ENCODE measurements at regions not wholly inside any gene's neighbourhood (a gene's known extent, or its start where the extent isn't known, plus 50 kb on each side); places are given as distances from the start of the nearest gene placed in this dataset.

- DNase-seq (ENCODE audit: low read depth in 2 of 2): no peak
- H3K9me3 ChIP-seq (ENCODE audit: control insufficient read depth, insufficient read depth, low read depth, low read length): no peaks in the 10 kb centered on the region
These were observed 440.9 kb downstream of the CNTN6 start for GRCh38 chr3:1533763-1534162.

GRCh38 chr3:1534252-1534651 is 441.4 kb downstream of the CNTN6 start:
- Histone ChIP-seq H4K20me1 (ENCODE audit: control insufficient read depth, extremely low read depth, insufficient read depth, low read length) (no peaks in the 10 kb centered on the region), H3K79me2 (ENCODE audit: control insufficient read depth, insufficient read depth, low read length) (no peaks in the 10 kb centered on the region), H3K36me3 (ENCODE audit: control insufficient read depth, insufficient read depth, low read length) (no peaks in the 10 kb centered on the region), H3K9me3 (ENCODE audit: control insufficient read depth, insufficient read depth, low read depth, low read length) (no peaks in the 10 kb centered on the region), H3K4me1 (ENCODE audit: control insufficient read depth, extremely low read depth, insufficient read depth, low read length) (no peaks in the 10 kb centered on the region), H3K27ac (ENCODE audit: insufficient read depth, low read length) (no peak overlapping the region), H3K4me3 (replicated peaks in 1 of 4; ENCODE audit: control extremely low read depth in 1 of 4, insufficient read depth in 1 of 4, low read depth in 3 of 4, low read length in 4 of 4) (no peak overlapping the region), H3K9ac (ENCODE audit: insufficient read depth, low read length) (no peak overlapping the region), H3K4me2 (ENCODE audit: extremely low read depth, insufficient read depth, low read length) (no peak overlapping the region), H3K27me3 (ENCODE audit: control insufficient read depth, insufficient read depth, low read length) (no peaks in the 10 kb centered on the region), H2AFZ (ENCODE audit: low read length) (no peak overlapping the region)
- DNase-seq (ENCODE audit: low read depth in 2 of 2): no peak
- TF ChIP-seq EZH2 (IDR thresholded peaks at IDR 0.05; ENCODE audit: low read length, missing control alignments): no peak
- TF ChIP-seq, protein P1, sequence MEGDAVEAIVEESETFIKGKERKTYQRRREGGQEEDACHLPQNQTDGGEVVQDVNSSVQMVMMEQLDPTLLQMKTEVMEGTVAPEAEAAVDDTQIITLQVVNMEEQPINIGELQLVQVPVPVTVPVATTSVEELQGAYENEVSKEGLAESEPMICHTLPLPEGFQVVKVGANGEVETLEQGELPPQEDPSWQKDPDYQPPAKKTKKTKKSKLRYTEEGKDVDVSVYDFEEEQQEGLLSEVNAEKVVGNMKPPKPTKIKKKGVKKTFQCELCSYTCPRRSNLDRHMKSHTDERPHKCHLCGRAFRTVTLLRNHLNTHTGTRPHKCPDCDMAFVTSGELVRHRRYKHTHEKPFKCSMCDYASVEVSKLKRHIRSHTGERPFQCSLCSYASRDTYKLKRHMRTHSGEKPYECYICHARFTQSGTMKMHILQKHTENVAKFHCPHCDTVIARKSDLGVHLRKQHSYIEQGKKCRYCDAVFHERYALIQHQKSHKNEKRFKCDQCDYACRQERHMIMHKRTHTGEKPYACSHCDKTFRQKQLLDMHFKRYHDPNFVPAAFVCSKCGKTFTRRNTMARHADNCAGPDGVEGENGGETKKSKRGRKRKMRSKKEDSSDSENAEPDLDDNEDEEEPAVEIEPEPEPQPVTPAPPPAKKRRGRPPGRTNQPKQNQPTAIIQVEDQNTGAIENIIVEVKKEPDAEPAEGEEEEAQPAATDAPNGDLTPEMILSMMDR (conservative IDR thresholded peaks at IDR 0.05 in 1 of 2, IDR thresholded peaks at IDR 0.05 in 1 of 2; ENCODE audit: low read depth in 1 of 2, low read length in 2 of 2): no peak

More at GRCh38 chr3:1533763-1534162, 440.9 kb downstream of the CNTN6 start:
- Histone ChIP-seq H3K4me2 (ENCODE audit: extremely low read depth, insufficient read depth, low read length) (no peak overlapping the region), H4K20me1 (ENCODE audit: control insufficient read depth, extremely low read depth, insufficient read depth, low read length) (no peaks in the 10 kb centered on the region), H2AFZ (ENCODE audit: low read length) (no peak overlapping the region), H3K27me3 (ENCODE audit: control insufficient read depth, insufficient read depth, low read length) (no peaks in the 10 kb centered on the region), H3K79me2 (ENCODE audit: control insufficient read depth, insufficient read depth, low read length) (no peaks in the 10 kb centered on the region), H3K9ac (ENCODE audit: insufficient read depth, low read length) (no peak overlapping the region), H3K36me3 (ENCODE audit: control insufficient read depth, insufficient read depth, low read length) (no peaks in the 10 kb centered on the region), H3K27ac (ENCODE audit: insufficient read depth, low read length) (no peak overlapping the region), H3K4me3 (replicated peaks in 1 of 4; ENCODE audit: control extremely low read depth in 1 of 4, insufficient read depth in 1 of 4, low read depth in 3 of 4, low read length in 4 of 4) (no peak overlapping the region), H3K4me1 (ENCODE audit: control insufficient read depth, extremely low read depth, insufficient read depth, low read length) (no peaks in the 10 kb centered on the region)
- TF ChIP-seq, protein P1 (conservative IDR thresholded peaks at IDR 0.05 in 1 of 2, IDR thresholded peaks at IDR 0.05 in 1 of 2; ENCODE audit: low read depth in 1 of 2, low read length in 2 of 2): no peak
- TF ChIP-seq EZH2 (IDR thresholded peaks at IDR 0.05; ENCODE audit: low read length, missing control alignments): no peak

DNA sequence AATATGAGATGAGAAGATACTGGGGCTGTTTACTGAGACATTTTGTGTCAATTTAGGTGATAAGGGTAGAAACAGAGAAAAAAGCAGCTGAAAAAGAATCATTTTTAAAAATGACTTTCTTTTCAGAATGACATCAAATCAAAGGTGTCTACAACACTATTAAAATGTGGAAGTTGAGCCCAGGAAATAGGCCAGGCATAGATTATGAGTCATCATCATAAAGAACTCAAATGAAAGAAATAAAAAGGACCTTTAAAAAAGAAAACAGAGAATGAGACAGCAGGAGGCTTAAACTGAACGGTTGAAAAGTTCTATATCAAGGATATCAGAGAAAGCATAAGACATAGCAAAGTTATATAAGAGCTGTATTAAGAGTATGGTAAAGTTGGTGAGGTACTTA is 442.5 kb downstream of the CNTN6 start:
- Histone ChIP-seq H3K27ac (ENCODE audit: insufficient read depth, low read length) (no peak overlapping the region), H3K9me3 (ENCODE audit: control insufficient read depth, insufficient read depth, low read depth, low read length) (no peaks in the 10 kb centered on the region), H3K36me3 (ENCODE audit: control insufficient read depth, insufficient read depth, low read length) (no peaks in the 10 kb centered on the region), H3K27me3 (ENCODE audit: control insufficient read depth, insufficient read depth, low read length) (no peaks in the 10 kb centered on the region), H3K4me2 (ENCODE audit: extremely low read depth, insufficient read depth, low read length) (no peak overlapping the region), H2AFZ (ENCODE audit: low read length) (no peak overlapping the region), H3K9ac (ENCODE audit: insufficient read depth, low read length) (no peak overlapping the region), H3K79me2 (ENCODE audit: control insufficient read depth, insufficient read depth, low read length) (no peaks in the 10 kb centered on the region), H3K4me3 (replicated peaks in 1 of 4; ENCODE audit: control extremely low read depth in 1 of 4, insufficient read depth in 1 of 4, low read depth in 3 of 4, low read length in 4 of 4) (no peak overlapping the region), H4K20me1 (ENCODE audit: control insufficient read depth, extremely low read depth, insufficient read depth, low read length) (no peaks in the 10 kb centered on the region), H3K4me1 (ENCODE audit: control insufficient read depth, extremely low read depth, insufficient read depth, low read length) (no peaks in the 10 kb centered on the region)
- no peak for DNase-seq (ENCODE audit: low read depth in 2 of 2)
- TF ChIP-seq, protein P1 (conservative IDR thresholded peaks at IDR 0.05 in 1 of 2, IDR thresholded peaks at IDR 0.05 in 1 of 2; ENCODE audit: low read depth in 1 of 2, low read length in 2 of 2): no peak
- TF ChIP-seq EZH2 (IDR thresholded peaks at IDR 0.05; ENCODE audit: low read length, missing control alignments): no peak

Data from fibroblast of lung (primary cell).